SK-N-SH treated with all-trans-retinoic acid at 6 μM for 48 hours (cell line): ENCODE measurements at regions not wholly inside any gene's neighbourhood (a gene's known extent, or its start where the extent isn't known, plus 50 kb on each side); places are given as distances from the start of the nearest gene placed in this dataset.

ENCODE experiments used
- CREB5 ChIP-seq: fragments of 250-450 bp; sonication (Bioruptor Pico); IDR thresholded peaks from 2 replicates; pipeline ENCODE4 v1.5.1; 2020; ENCODE audit warnings: low read depth, mild to moderate bottlenecking, moderate library complexity
- PPARA ChIP-seq: fragments of 250-450 bp; sonication (Bioruptor Pico); IDR thresholded peaks from 2 replicates; pipeline ENCODE4 v1.5.0; 2020; ENCODE audit warnings: mild to moderate bottlenecking, borderline replicate concordance
- RARB ChIP-seq: fragments of 250-450 bp; sonication (Bioruptor Pico); IDR thresholded peaks from 2 replicates; pipeline ENCODE4 v1.8.0; 2021; ENCODE audit warnings: mild to moderate bottlenecking, moderate library complexity
- SNAI2 ChIP-seq: fragments of 250-450 bp; sonication (Bioruptor Pico); IDR thresholded peaks from 2 replicates; pipeline ENCODE4 v1.5.0; 2020; ENCODE audit warnings: mild to moderate bottlenecking, moderate library complexity
- ZFP3 ChIP-seq: fragments of 250-450 bp; sonication (Bioruptor Pico); IDR thresholded peaks from 2 replicates; pipeline ENCODE4 v1.5.0; 2020; ENCODE audit warnings: mild to moderate bottlenecking, moderate library complexity

DNA sequence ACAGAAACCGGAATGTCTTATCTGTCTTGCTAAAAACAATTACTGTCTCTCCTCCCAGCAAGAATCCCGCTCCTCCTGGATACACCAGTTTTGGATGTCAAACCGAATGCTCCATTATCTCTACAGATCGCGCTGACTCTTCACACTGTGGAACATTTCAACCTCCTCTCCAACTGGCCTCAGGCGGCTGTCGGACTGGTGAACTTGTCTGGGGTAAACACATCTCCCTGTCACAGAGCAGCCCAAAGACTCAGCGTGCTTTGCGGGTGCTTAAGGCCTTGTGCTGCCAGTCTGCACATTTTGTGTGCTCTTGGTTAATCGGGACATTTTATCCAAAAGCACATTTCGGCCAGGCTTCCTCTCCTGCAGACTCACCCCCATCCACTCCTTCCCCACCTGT is 173.1 kb downstream of the ICOS start:
- TF ChIP-seq SNAI2 (no peak), PPARA (CRISPR knock-in tag) (no peak), RARB (CRISPR knock-in tag) (no peak), ZFP3 (CRISPR knock-in tag) (no peak), CREB5 (CRISPR knock-in tag) (no peak)
